ENCODE measurements at regions not wholly inside any gene's neighbourhood (a gene's known extent, or its start where the extent isn't known, plus 50 kb on each side); places are given as distances from the start of the nearest gene placed in this dataset.
A peak's percentile ranks its signal among the peaks of the same experiment; 100 is the strongest.
"Not testable (repeated sequence)": the region's sequence is repeated elsewhere in the genome, so short reads cannot be mapped to it uniquely, and the experiment has no call there.

DNA sequence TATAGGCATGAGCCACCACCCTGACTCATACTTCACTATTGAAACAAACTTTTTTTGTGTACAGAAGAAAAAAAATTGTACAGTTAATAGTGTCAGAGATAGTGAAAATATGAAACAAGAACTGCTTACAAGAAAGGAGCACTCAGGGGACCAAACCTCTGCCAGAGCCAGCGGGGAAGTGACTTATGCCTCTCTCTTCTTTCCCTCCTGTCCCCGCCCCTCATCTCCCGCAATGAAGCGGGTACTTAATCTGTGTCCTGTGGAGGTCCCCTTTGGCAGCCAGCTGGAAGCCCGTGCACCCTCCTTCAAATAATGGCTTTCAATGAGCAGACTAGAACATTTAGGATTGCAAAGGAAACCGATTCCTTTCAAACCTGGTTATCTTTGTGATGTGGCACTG, 51.5 kb downstream of the PPIAL4A start:
- not testable (repeated sequence) for DNase-seq (ENCODE audit: low spot score)

GRCh38 chr1:120941836-120942217, 52.3 kb downstream of the PPIAL4A start:
- not testable (repeated sequence) for DNase-seq (ENCODE audit: low spot score)

GRCh38 chr1:120942218-120942944, 52.8 kb downstream of the PPIAL4A start:
- peak; percentile 9 for DNase-seq (ENCODE audit: low spot score)

DNA sequence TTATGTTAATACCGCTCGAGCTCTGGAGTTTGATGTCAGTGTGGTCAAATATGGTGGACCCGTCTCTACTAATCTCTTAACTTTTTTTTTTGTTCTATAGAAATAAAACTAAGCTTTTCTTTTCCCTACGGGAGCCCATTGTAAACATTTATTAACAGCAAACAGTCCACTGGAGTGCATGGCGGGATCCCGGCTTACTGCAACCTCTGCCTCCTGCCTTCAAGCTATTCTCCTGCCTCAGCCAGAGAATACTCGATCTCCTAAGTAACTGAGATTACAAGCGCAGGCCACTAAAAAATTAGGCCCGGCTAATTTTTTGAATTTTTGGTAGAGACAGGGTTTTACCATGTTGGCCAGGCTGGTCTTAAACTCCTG, 53.4 kb downstream of the PPIAL4A start:
- not testable (repeated sequence) for DNase-seq (ENCODE audit: low spot score)

- DNase-seq (ENCODE audit: low spot score), result not testable (repeated sequence)
Observed at GRCh38 chr1:120944691-120945090, 55.1 kb downstream of the PPIAL4A start.

GRCh38 chr1:120945122-120945521, 55.6 kb downstream of the PPIAL4A start:
- DNase-seq (ENCODE audit: low spot score), result not testable (repeated sequence)

DNA sequence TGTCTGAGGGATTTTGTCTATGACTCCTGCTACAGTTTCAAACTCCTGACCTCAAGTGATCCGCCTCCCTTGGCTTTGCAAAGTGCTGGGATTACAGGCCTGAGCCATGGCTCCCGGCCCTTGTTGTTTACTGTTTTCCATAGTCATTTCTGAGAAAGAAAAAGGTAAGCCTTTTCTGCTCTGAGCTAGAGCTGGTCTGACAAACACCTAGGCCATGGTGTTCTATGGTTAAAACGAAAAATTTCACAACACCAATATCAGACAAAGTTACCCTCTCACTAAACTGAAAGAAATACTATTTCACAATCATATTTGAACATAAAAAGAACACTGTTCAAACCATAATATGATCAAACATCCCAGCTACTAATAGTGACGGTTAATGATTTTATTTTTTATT, 57.5 kb downstream of the PPIAL4A start:
- DNase-seq (ENCODE audit: low spot score), result not testable (repeated sequence)

GRCh38 chr1:120949724-120950123, 60.2 kb downstream of the PPIAL4A start:
- DNase-seq (ENCODE audit: low spot score), result not testable (repeated sequence)

DNA sequence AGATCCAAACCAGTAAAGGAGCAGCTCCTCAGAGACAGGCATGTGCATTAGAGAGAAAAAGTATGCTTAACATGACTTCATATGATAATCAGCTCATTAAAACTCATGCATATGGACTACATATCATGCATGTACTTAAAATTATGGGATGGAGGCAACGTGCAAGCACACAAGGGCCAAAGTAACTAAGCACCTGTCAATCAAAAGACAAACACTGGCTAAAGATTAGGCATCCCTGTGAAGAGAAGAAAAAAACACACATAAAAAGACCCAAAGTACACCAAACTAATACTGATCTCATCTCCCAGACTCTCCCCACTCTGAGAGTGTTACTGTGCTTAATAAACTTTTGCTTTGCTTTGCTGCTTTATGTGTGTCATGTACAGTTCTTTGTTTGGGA, 61.1 kb downstream of the PPIAL4A start:
- not testable (repeated sequence) for DNase-seq (ENCODE audit: low spot score)

- not testable (repeated sequence) for DNase-seq (ENCODE audit: low spot score)
Observed at GRCh38 chr1:120951100-120951499, 61.5 kb downstream of the PPIAL4A start.

DNA sequence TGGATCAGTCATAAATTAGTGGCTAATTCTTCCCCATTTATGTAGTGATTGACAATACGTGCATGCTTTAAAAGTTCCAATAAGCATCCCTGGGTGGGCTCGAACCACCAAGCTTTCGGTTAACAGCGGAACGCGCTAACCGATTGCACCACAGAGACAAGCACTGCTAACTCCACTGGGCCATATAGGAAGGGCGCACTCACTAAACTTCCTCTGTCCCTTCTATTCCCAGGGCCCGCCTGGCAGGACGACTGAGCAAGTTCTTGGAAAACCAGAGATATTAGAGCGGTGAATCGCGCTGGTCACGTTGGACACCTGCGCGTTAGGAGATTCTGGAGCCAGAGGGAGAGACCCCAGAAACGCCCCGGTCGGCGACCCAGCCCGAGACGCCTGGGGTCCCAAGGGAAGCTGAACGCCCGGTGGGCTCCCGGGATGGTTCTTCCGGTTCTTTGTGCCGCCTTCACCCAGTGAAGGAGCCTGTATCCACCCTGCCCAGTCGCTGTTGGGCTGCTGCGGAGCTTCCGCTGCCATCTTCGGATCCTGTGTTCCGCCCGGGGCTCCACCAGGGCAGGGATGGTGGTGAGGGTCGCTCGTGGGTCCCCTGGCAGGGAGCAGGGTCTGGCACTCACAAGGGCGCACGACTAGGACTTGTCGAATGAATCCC, 62.8 kb downstream of the PPIAL4A start:
- not testable (repeated sequence) for DNase-seq (ENCODE audit: low spot score)

GRCh38 chr1:120952871-120953265, 63.3 kb downstream of the PPIAL4A start:
- DNase-seq (ENCODE audit: low spot score), result not testable (repeated sequence)

- no peak for DNase-seq (ENCODE audit: low spot score)
Observed at GRCh38 chr1:120954736-120955135, 65.2 kb downstream of the PPIAL4A start.

DNA sequence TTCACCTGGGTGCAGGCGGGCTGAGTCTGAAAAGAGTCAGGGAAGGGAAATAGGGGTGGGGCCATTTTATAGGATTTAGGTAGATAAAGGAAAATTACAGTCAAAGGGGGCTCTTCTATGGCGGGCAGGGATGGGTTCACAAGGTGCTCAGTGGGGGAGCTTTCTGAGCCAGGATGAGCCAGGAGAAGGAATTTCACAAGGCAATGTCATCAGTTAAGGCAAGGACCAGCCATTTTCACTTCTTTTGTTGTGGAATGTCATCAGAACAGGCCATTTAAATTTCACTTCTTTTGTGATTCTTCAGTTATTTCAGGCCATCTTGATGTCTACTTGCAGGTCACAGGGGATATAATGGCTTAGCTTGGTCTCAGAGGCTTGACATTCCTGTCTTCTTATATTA, 66.4 kb downstream of the PPIAL4A start:
- not testable (repeated sequence) for DNase-seq (ENCODE audit: low spot score)

GRCh38 chr1:120966018-120966417, 76.4 kb downstream of the PPIAL4A start:
- not testable (repeated sequence) for DNase-seq (ENCODE audit: low spot score)

DNA sequence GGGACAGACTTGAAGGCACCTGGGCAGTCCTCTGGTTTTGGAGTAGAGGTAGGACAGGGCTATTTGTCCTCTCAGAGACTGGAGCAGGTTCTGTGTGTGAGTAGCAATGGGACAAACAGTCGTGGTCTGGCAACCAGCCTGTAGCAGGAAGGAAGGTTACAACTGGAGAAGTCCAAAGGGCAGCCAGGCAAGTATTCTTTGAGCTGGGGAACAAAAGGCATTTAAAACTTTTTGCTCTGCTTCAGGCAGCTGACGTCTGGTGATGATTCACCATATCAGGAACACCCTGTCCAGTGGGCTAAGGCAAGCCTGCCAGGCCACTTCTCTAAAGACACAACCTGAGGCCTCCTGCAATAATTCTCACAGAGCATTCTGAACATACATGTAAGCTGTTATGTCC, 83.3 kb downstream of the PPIAL4A start:
- DNase-seq (ENCODE audit: low spot score), result not testable (repeated sequence)

DNA sequence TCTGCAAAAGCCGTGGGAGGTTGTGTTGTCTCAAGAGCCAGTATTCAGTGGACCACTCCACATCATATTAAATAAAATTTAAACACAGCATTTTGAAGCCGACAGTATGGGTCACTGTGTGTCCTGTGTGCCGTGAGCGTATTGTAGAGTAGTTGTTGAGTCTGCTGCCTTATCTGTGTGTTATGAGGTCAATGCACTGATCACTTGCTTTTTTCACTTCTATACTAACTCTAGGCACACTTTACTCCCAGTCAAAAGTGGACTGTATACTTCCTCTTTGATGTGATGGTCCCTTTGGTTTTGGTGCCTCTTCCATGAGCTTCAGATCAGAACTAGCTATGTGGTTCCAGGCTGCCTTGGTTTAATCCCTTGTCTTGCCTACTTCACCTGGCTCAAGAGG, 84.3 kb downstream of the PPIAL4A start:
- not testable (repeated sequence) for DNase-seq (ENCODE audit: low spot score)

- DNase-seq (ENCODE audit: low spot score), result not testable (repeated sequence)
Observed at GRCh38 chr1:120977279-120977678, 87.7 kb downstream of the PPIAL4A start.

GRCh38 chr1:120981489-120982094, 92.0 kb downstream of the PPIAL4A start:
- DNase-seq (ENCODE audit: low spot score), result not testable (repeated sequence)

GRCh38 chr1:120994614-120995013, 105.0 kb downstream of the PPIAL4A start:
- DNase-seq (ENCODE audit: low spot score), result not testable (repeated sequence)

DNA sequence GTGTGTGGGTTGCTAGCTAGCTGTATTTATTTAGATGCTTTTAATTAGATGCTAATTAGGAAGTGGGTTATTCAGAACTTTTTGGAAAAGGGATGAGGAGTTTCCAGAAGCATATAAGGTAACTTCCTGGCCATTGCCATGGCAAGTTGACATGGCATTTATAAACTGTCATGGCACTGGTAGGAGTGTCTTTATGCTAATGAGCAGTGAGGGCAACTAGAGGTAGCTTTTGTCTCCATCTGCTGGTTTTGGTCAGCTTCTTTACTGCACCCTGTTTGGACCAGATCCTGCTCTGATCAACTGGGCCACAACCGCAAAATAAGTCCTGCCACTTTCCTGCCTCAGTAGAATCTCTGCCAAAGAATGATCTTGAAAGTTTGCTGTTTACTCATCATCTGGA, 105.5 kb downstream of the PPIAL4A start:
- DNase-seq (ENCODE audit: low spot score), result not testable (repeated sequence)

GRCh38 chr1:121001090-121001726, 111.6 kb downstream of the PPIAL4A start:
- not testable (repeated sequence) for DNase-seq (ENCODE audit: low spot score)

DNA sequence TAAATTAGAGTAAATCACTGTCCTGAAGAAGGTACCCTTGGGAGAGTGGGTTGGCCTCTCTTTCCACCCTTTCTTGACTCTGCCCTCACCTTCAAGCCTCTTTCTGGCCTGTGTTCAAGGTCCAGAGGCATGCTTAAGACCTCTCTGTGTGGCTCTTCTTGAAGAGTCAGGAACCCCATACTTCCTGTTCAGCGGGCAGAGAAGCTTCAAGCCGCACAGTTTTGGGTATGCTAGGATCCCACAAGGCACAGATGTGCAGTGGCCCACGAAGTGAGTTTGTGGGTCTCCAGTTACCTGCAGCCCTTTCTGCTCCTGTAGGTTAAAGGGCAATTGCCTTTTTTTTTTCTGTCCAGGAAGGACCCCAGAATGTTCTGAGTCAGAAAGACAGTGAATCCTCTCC, 113.7 kb downstream of the PPIAL4A start:
- DNase-seq (ENCODE audit: low spot score), result not testable (repeated sequence)
